ENCODE measurements at regions not wholly inside any gene's neighbourhood (a gene's known extent, or its start where the extent isn't known, plus 50 kb on each side); places are given as distances from the start of the nearest gene placed in this dataset.

DNA sequence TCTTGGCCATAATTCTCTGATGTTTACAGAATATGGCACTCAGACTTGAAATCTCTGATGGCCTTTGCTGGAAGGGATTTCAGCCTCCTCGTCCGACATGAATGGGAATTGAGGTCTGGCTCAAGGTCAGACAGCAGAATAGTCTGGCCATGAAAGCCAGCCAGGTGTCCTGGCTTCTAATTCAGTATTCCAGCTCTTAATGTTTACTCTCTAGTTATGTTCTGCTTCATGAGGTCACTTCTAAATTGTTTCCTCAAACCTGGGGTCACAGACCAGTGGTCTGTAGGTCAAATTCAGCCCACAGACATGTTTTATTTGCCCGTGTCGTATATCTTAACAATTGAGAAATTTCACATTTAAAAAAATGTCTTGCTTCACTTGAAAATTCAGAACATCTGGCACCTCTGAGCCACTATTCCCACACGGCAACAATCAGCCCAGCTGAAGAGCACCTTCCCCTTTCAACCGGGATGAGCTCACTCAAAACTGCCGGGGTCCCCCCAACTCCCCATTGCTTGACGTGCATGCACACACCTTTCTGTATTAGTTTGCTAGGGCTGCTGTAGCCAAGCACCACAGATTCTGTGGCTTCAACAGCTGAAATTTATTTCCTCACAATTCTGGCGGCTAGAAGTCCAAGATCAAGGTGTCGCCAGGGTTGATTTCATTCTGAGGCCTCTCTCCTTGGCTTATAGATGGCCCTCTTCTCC is 243.5 kb downstream of the ENC1 start:
- H2AFZ ChIP-seq (ENCODE audit: low read length) = no peak overlapping the region
- H3K27me3 ChIP-seq (ENCODE audit: insufficient read depth, low read length, poor library complexity, severe bottlenecking) = no peaks in the 10 kb centered on the region
- no peak overlapping the region for H3K9ac ChIP-seq (ENCODE audit: low read depth, low read length, poor library complexity, severe bottlenecking)
- no peak for TF ChIP-seq EZH2phosphoT487 (IDR thresholded peaks at IDR 0.05; ENCODE audit: borderline replicate concordance)
- H3K9me2 ChIP-seq (replicated peaks; ENCODE audit: low read depth, low read length) = no peaks in the 10 kb centered on the region
- no peaks in the 10 kb centered on the region for H4K20me1 ChIP-seq (ENCODE audit: insufficient read depth, low read length, poor library complexity, severe bottlenecking)
- H3K9me3 ChIP-seq (ENCODE audit: insufficient read depth, low read depth, low read length) = no peaks in the 10 kb centered on the region
- no peaks in the 10 kb centered on the region for H3K36me3 ChIP-seq (ENCODE audit: insufficient read depth, low read length)
- H3K4me3 ChIP-seq (ENCODE audit: low read length, poor library complexity, severe bottlenecking) = no peak overlapping the region
- H3K4me1 ChIP-seq (ENCODE audit: insufficient read depth, low read length, poor library complexity, severe bottlenecking) = peaks cover 46% of the 10 kb centered on the region
- no peaks in the 10 kb centered on the region for H3K79me2 ChIP-seq (ENCODE audit: insufficient read depth, low read length)
- no peak overlapping the region for H3K4me2 ChIP-seq (ENCODE audit: low read depth, low read length, poor library complexity, severe bottlenecking)
- H3F3A ChIP-seq (ENCODE audit: low read depth) = no peaks in the 10 kb centered on the region

- no peaks in the 10 kb centered on the region for H4K20me1 ChIP-seq (ENCODE audit: insufficient read depth, low read length, poor library complexity, severe bottlenecking)
- H3K4me1 ChIP-seq (ENCODE audit: insufficient read depth, low read length, poor library complexity, severe bottlenecking) = peaks cover 42% of the 10 kb centered on the region
- H2AFZ ChIP-seq (ENCODE audit: low read length) = 0 out of 2 replicates have a peak overlapping the region, but pooled peaks have one; percentile 50
- no peaks in the 10 kb centered on the region for H3K27me3 ChIP-seq (ENCODE audit: insufficient read depth, low read length, poor library complexity, severe bottlenecking)
- H3K36me3 ChIP-seq (ENCODE audit: insufficient read depth, low read length) = no peaks in the 10 kb centered on the region
- no peak overlapping the region for H3K4me3 ChIP-seq (ENCODE audit: low read length, poor library complexity, severe bottlenecking)
- H3K9me2 ChIP-seq (replicated peaks; ENCODE audit: low read depth, low read length) = no peaks in the 10 kb centered on the region
- TF ChIP-seq EZH2phosphoT487 (IDR thresholded peaks at IDR 0.05; ENCODE audit: borderline replicate concordance) = no peak
- TF ChIP-seq, protein P1, sequence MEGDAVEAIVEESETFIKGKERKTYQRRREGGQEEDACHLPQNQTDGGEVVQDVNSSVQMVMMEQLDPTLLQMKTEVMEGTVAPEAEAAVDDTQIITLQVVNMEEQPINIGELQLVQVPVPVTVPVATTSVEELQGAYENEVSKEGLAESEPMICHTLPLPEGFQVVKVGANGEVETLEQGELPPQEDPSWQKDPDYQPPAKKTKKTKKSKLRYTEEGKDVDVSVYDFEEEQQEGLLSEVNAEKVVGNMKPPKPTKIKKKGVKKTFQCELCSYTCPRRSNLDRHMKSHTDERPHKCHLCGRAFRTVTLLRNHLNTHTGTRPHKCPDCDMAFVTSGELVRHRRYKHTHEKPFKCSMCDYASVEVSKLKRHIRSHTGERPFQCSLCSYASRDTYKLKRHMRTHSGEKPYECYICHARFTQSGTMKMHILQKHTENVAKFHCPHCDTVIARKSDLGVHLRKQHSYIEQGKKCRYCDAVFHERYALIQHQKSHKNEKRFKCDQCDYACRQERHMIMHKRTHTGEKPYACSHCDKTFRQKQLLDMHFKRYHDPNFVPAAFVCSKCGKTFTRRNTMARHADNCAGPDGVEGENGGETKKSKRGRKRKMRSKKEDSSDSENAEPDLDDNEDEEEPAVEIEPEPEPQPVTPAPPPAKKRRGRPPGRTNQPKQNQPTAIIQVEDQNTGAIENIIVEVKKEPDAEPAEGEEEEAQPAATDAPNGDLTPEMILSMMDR (conservative IDR thresholded peaks at IDR 0.05; ENCODE audit: low read length) = peak; percentile 64
- peak overlapping the region; percentile 6 for H3K4me2 ChIP-seq (ENCODE audit: low read depth, low read length, poor library complexity, severe bottlenecking)
- no peaks in the 10 kb centered on the region for H3K9me3 ChIP-seq (ENCODE audit: insufficient read depth, low read depth, low read length)
- H3F3A ChIP-seq (ENCODE audit: low read depth) = no peaks in the 10 kb centered on the region
- H3K79me2 ChIP-seq (ENCODE audit: insufficient read depth, low read length) = no peaks in the 10 kb centered on the region
- no peak overlapping the region for H3K9ac ChIP-seq (ENCODE audit: low read depth, low read length, poor library complexity, severe bottlenecking)
Observed at GRCh38 chr5:74394916-74395880, 245.3 kb downstream of the ENC1 start.

GRCh38 chr5:74394528-74394915 is 246.0 kb downstream of the ENC1 start:
- Histone ChIP-seq H3K79me2 (ENCODE audit: insufficient read depth, low read length) (no peaks in the 10 kb centered on the region), H4K20me1 (ENCODE audit: insufficient read depth, low read length, poor library complexity, severe bottlenecking) (no peaks in the 10 kb centered on the region), H3K4me2 (ENCODE audit: low read depth, low read length, poor library complexity, severe bottlenecking) (no peak overlapping the region), H3K36me3 (ENCODE audit: insufficient read depth, low read length) (no peaks in the 10 kb centered on the region), H3K4me3 (ENCODE audit: low read length, poor library complexity, severe bottlenecking) (no peak overlapping the region), H3K4me1 (ENCODE audit: insufficient read depth, low read length, poor library complexity, severe bottlenecking) (peaks cover 42% of the 10 kb centered on the region), H3F3A (ENCODE audit: low read depth) (no peaks in the 10 kb centered on the region), H2AFZ (ENCODE audit: low read length) (0 out of 2 replicates have a peak overlapping the region, but pooled peaks have one; percentile 50), H3K27me3 (ENCODE audit: insufficient read depth, low read length, poor library complexity, severe bottlenecking) (no peaks in the 10 kb centered on the region), H3K9me3 (ENCODE audit: insufficient read depth, low read depth, low read length) (no peaks in the 10 kb centered on the region), H3K9me2 (replicated peaks; ENCODE audit: low read depth, low read length) (no peaks in the 10 kb centered on the region), H3K9ac (ENCODE audit: low read depth, low read length, poor library complexity, severe bottlenecking) (no peak overlapping the region)
- TF ChIP-seq EZH2phosphoT487 (IDR thresholded peaks at IDR 0.05; ENCODE audit: borderline replicate concordance) = no peak
- TF ChIP-seq, protein P1 (conservative IDR thresholded peaks at IDR 0.05; ENCODE audit: low read length) = peak; percentile 52

Data from Loucy (cell line).